ENCODE measurements at regions not wholly inside any gene's neighbourhood (a gene's known extent, or its start where the extent isn't known, plus 50 kb on each side); places are given as distances from the start of the nearest gene placed in this dataset.

GRCh38 chr10:131676800-131677421 is 223.9 kb upstream of the PPP2R2D start:
- DNase-seq: no peak

GRCh38 chr10:131677671-131678070 is 223.1 kb upstream of the PPP2R2D start:
- DNase-seq: no peak

- no peak for DNase-seq
These were observed 222.6 kb upstream of the PPP2R2D start for GRCh38 chr10:131678171-131678570.

- DNase-seq: no peak
These were observed 222.2 kb upstream of the PPP2R2D start for GRCh38 chr10:131678613-131679012.

GRCh38 chr10:131679926-131680325 is 220.9 kb upstream of the PPP2R2D start:
- DNase-seq: no peak

- DNase-seq: no peak
These were observed 219.7 kb upstream of the PPP2R2D start for GRCh38 chr10:131681122-131681521.

GRCh38 chr10:131681656-131682055 is 219.2 kb upstream of the PPP2R2D start:
- DNase-seq: no peak

GRCh38 chr10:131682271-131682962 is 218.4 kb upstream of the PPP2R2D start:
- no peak for DNase-seq

- no peak for DNase-seq
These were observed 217.4 kb upstream of the PPP2R2D start for GRCh38 chr10:131683281-131683861.

GRCh38 chr10:131683941-131684340 is 216.9 kb upstream of the PPP2R2D start:
- no peak for DNase-seq

GRCh38 chr10:131685007-131685406 is 215.8 kb upstream of the PPP2R2D start:
- no peak for DNase-seq

GRCh38 chr10:131685576-131685975 is 215.2 kb upstream of the PPP2R2D start:
- DNase-seq: no peak

- no peak for DNase-seq
These were observed 213.9 kb upstream of the PPP2R2D start for GRCh38 chr10:131686781-131687420.

GRCh38 chr10:131688304-131688703 is 212.5 kb upstream of the PPP2R2D start:
- no peak for DNase-seq

- no peak for DNase-seq
These were observed 211.8 kb upstream of the PPP2R2D start for GRCh38 chr10:131689016-131689415.

- DNase-seq: no peak
These were observed 211.3 kb upstream of the PPP2R2D start for GRCh38 chr10:131689486-131689885.

- DNase-seq: no peak
These were observed 210.7 kb upstream of the PPP2R2D start for GRCh38 chr10:131689954-131690757.

- no peak for DNase-seq
These were observed 210.0 kb upstream of the PPP2R2D start for GRCh38 chr10:131690805-131691239.

GRCh38 chr10:131691481-131692090 is 209.2 kb upstream of the PPP2R2D start:
- DNase-seq: no peak

- no peak for DNase-seq
These were observed 208.6 kb upstream of the PPP2R2D start for GRCh38 chr10:131692176-131692575.

GRCh38 chr10:131692686-131693334 is 208.0 kb upstream of the PPP2R2D start:
- no peak for DNase-seq

- DNase-seq: no peak
These were observed 207.0 kb upstream of the PPP2R2D start for GRCh38 chr10:131693766-131694165.
